IMR-90 (cell line): ENCODE measurements at regions not wholly inside any gene's neighbourhood (a gene's known extent, or its start where the extent isn't known, plus 50 kb on each side); places are given as distances from the start of the nearest gene placed in this dataset.

ENCODE experiments used
- ATAC-seq: fragments of 200-7000 bp; cut with Tn5 transposase; 2 replicates; pipeline ENCODE4 v1.9.1; 2020; ENCODE audit warnings: low read depth, mild to moderate bottlenecking, moderate library complexity
- BruUV-seq: library from RNA; stranded (reverse); fragments of 400-500 nt; replicated peaks from 2 replicates; lab custom pipeline; 2021; lab: Mats Ljungman, UMichigan
- CTCF ChIA-PET: fragments of 300-600 bp; formaldehyde crosslinking; extraction: SDS; loops from one replicate; lab custom pipeline; 2021; ENCODE audit warnings: antibody characterized with exemption; lab: Yijun Ruan, JAX
- POLR2A ChIA-PET: fragments of 300-600 bp; sonication (Branson Sonifier 250); formaldehyde crosslinking; loops from one replicate; lab custom pipeline; 2022; ENCODE audit warnings: antibody characterized with exemption; ENCODE audit not compliant: unreplicated experiment; lab: Charles Lee
- DNase-seq: peaks from one replicate; pipeline ENCODE4 v3.0.0; 2013
- H2AFZ ChIP-seq: replicated peaks from 2 replicates; pipeline ENCODE3; 2013; ENCODE audit warnings: low read length, mild to moderate bottlenecking; ENCODE audit not compliant: poor library complexity
- H2AK5ac ChIP-seq: 2 replicates; pipeline ENCODE4 v1.6.1; 2013; ENCODE audit warnings: low read depth, low read length, inconsistent platforms
- H2AK9ac ChIP-seq: replicated peaks from 2 replicates; pipeline ENCODE3; 2013; ENCODE audit warnings: mild to moderate bottlenecking, low read depth, low read length, moderate library complexity; ENCODE audit not compliant: poor library complexity
- H2BK120ac ChIP-seq: 2 replicates; pipeline ENCODE4 v1.6.1; 2013; ENCODE audit warnings: low read depth, low read length, inconsistent platforms
- H2BK15ac ChIP-seq: 3 replicates; pipeline ENCODE4 v1.6.1; 2013; ENCODE audit warnings: low read depth, low read length, inconsistent platforms
- H2BK20ac ChIP-seq: 2 replicates; pipeline ENCODE4 v1.6.1; 2013; ENCODE audit warnings: low read depth, mild to moderate bottlenecking, inconsistent platforms, low read length, moderate library complexity
- H2BK5ac ChIP-seq: 2 replicates; pipeline ENCODE4 v1.6.1; 2013; ENCODE audit warnings: mild to moderate bottlenecking, low read depth, low read length, inconsistent platforms; ENCODE audit not compliant: poor library complexity, severe bottlenecking
- H3K14ac ChIP-seq: replicated peaks from 2 replicates; pipeline ENCODE4 v1.6.1; 2013; ENCODE audit warnings: low read depth, low read length, inconsistent platforms
- H3K18ac ChIP-seq: 2 replicates; pipeline ENCODE4 v1.6.1; 2013; ENCODE audit warnings: low read depth, low read length, control low read depth
- H3K23ac ChIP-seq: 2 replicates; pipeline ENCODE4 v1.6.1; 2013; ENCODE audit warnings: low read depth, low read length, inconsistent platforms
- H3K27ac ChIP-seq: 2 replicates; pipeline ENCODE4 v1.5.1; 2013; ENCODE audit warnings: mild to moderate bottlenecking, control low read depth, low read length; ENCODE audit not compliant: insufficient read depth
- H3K27me3 ChIP-seq: 2 replicates; pipeline ENCODE4 v1.6.1; 2013; ENCODE audit warnings: low read length; ENCODE audit not compliant: control insufficient read depth, insufficient read depth
- H3K36me3 ChIP-seq: 2 replicates; pipeline ENCODE4 v1.6.1; 2013; ENCODE audit warnings: low read length, mixed read lengths; ENCODE audit not compliant: control insufficient read depth, insufficient read depth
- H3K4ac ChIP-seq: 2 replicates; pipeline ENCODE4 v1.6.1; 2013; ENCODE audit warnings: low read depth, low read length, inconsistent platforms
- H3K4me1 ChIP-seq: 2 replicates; pipeline ENCODE4 v1.6.1; 2013; ENCODE audit warnings: low read length, mixed read lengths; ENCODE audit not compliant: control insufficient read depth, insufficient read depth
- H3K4me2 ChIP-seq: 2 replicates; pipeline ENCODE4 v1.6.1; 2013; ENCODE audit warnings: low read depth, mild to moderate bottlenecking, control low read depth, low read length, moderate library complexity
- H3K4me3 ChIP-seq: 2 replicates; pipeline ENCODE4 v1.5.1; 2013; ENCODE audit warnings: low read depth, mild to moderate bottlenecking, control low read depth, low read length, moderate library complexity; ENCODE audit not compliant: insufficient read depth
- H3K56ac ChIP-seq: 2 replicates; pipeline ENCODE4 v1.6.1; 2013; ENCODE audit warnings: low read length, inconsistent platforms; ENCODE audit not compliant: insufficient read depth; ENCODE audit errors: extremely low read depth
- H3K79me1 ChIP-seq, 2 experiments: 2 replicates each; pipeline ENCODE4 v1.6.1; 2013; ENCODE audit warnings: low read length in 2 of 2, inconsistent platforms in 1 of 2, low read depth in 1 of 2
- H3K9ac ChIP-seq: 2 replicates; pipeline ENCODE4 v1.6.1; 2013; ENCODE audit warnings: low read depth, low read length, control low read depth
- H3K9me1 ChIP-seq: 2 replicates; pipeline ENCODE4 v1.6.1; 2013; ENCODE audit warnings: low read length, inconsistent platforms; ENCODE audit not compliant: insufficient read depth
- H3K9me3 ChIP-seq: 2 replicates; pipeline ENCODE4 v1.6.1; 2013; ENCODE audit warnings: low read length; ENCODE audit not compliant: control insufficient read depth, insufficient read depth
- H4K20me1 ChIP-seq: 2 replicates; pipeline ENCODE4 v1.6.1; 2013; ENCODE audit warnings: low read length, inconsistent platforms; ENCODE audit not compliant: insufficient read depth
- H4K5ac ChIP-seq: 2 replicates; pipeline ENCODE4 v1.6.1; 2013; ENCODE audit warnings: mild to moderate bottlenecking, low read depth, low read length, control low read depth
- H4K8ac ChIP-seq, 2 experiments: 2 replicates each; pipeline ENCODE4 v1.6.1; 2013; ENCODE audit warnings: low read depth in 2 of 2, low read length in 2 of 2, control low read depth in 1 of 2, inconsistent platforms in 1 of 2
- H4K91ac ChIP-seq: 2 replicates; pipeline ENCODE4 v1.6.1; 2013; ENCODE audit warnings: low read depth, low read length, inconsistent platforms; ENCODE audit not compliant: insufficient read depth
- ELK1 ChIP-seq: fragments of 150-350 bp; IDR thresholded peaks from 2 replicates; pipeline ENCODE4 v1.6.1; 2016; ENCODE audit warnings: low read depth, mild to moderate bottlenecking, low read length, moderate library complexity, borderline replicate concordance
- FOS ChIP-seq: fragments of 150-350 bp; IDR thresholded peaks from 2 replicates; pipeline ENCODE4 v1.6.1; 2016; ENCODE audit warnings: low read depth, low read length
- MAZ ChIP-seq: IDR thresholded peaks from 2 replicates; pipeline ENCODE4 v1.6.1; 2012; ENCODE audit warnings: low read depth, mild to moderate bottlenecking, low read length, improper control_type of control experiment, moderate library complexity, borderline replicate concordance
- MXI1 ChIP-seq: IDR thresholded peaks from 2 replicates; pipeline ENCODE4 v1.6.1; 2012; ENCODE audit warnings: low read depth, mild to moderate bottlenecking, low read length, moderate library complexity, borderline replicate concordance
- NFE2L2 ChIP-seq: fragments of 150-350 bp; IDR thresholded peaks from 2 replicates; pipeline ENCODE4 v1.6.1; 2016; ENCODE audit warnings: low read depth, mild to moderate bottlenecking, low read length
- POLR2A ChIP-seq: IDR thresholded peaks from 2 replicates; pipeline ENCODE4 v1.6.1; 2012; ENCODE audit warnings: mild to moderate bottlenecking, low read depth, low read length
- RAD21 ChIP-seq: IDR thresholded peaks from 2 replicates; pipeline ENCODE4 v1.6.1; 2012; ENCODE audit warnings: low read length, improper control_type of control experiment
- RFX5 ChIP-seq: IDR thresholded peaks from 2 replicates; pipeline ENCODE4 v1.8.0; 2012; ENCODE audit warnings: low read depth, mild to moderate bottlenecking, low read length, moderate library complexity
- SMC3 ChIP-seq: fragments of 150-350 bp; IDR thresholded peaks from 2 replicates; pipeline ENCODE4 v1.6.1; 2016; ENCODE audit warnings: low read depth, mild to moderate bottlenecking, antibody characterized with exemption, low read length, moderate library complexity
- USF2 ChIP-seq: fragments of 150-350 bp; IDR thresholded peaks from 2 replicates; pipeline ENCODE4 v1.6.1; 2017; ENCODE audit warnings: mild to moderate bottlenecking, antibody characterized with exemption, low read length, low read depth
- WGBS, 2 experiments: methylation state at CpG; one replicate each; pipeline versions ENCODE4 v1.1.5 to v1.1.7; 2013; ENCODE audit warnings: missing lambda C conversion rate in 2 of 2; ENCODE audit not compliant: insufficient read length in 1 of 2; ENCODE audit errors: extremely low coverage in 2 of 2; 5-methylcytosine and 5-hydroxymethylcytosine counted together
- dilution Hi-C: fragments of 300-500 bp; cut with HindIII; formaldehyde crosslinking; loops from one replicate; pipeline ENCODE4 v1.14.3; 2018; ENCODE audit warnings: low sequenced_read_pairs; ENCODE audit not compliant: unreplicated experiment
- in situ Hi-C: fragments of 300-500 bp; cut with MboI; formaldehyde crosslinking; loops from 3 replicates; pipeline ENCODE4 v1.14.3; 2019; ENCODE audit warnings: low sequenced_read_pairs, inconsistent platforms, mixed read lengths
- intact Hi-C: fragments of 100-400 bp; cut with micrococcal nuclease; formaldehyde crosslinking; loops from 2 replicates; pipeline ENCODE4 v1.10.0; 2022

- H2BK5ac ChIP-seq, result no peak overlapping the region
- H3K9me1 ChIP-seq, result no peaks in the 10 kb centered on the region
- no peak overlapping the region for H2BK20ac ChIP-seq
- H3K27me3 ChIP-seq, result no peaks in the 10 kb centered on the region
- H4K91ac ChIP-seq, result no peak overlapping the region
- no peak overlapping the region for H2AK9ac ChIP-seq
- DNase-seq, result no peak
- H3K18ac ChIP-seq, result no peak overlapping the region
- no peak overlapping the region for H4K8ac ChIP-seq
- ChIA-PET CTCF (no interaction called here), POLR2A (no interaction called here)
- no peak overlapping the region for H3K9ac ChIP-seq
- ATAC-seq, result no peak
- TF ChIP-seq POLR2A (no peak), RAD21 (no peak), ELK1 (no peak), RFX5 (no peak), MXI1 (no peak), MAZ (no peak), FOS (no peak), NFE2L2 (no peak), USF2 (no peak), SMC3 (no peak)
- H3K4me1 ChIP-seq, result no peaks in the 10 kb centered on the region
- H3K27ac ChIP-seq, result no peak overlapping the region
- no peak overlapping the region for H3K14ac ChIP-seq
- in situ Hi-C loops, result no loop called here
- no peak overlapping the region for H3K4me2 ChIP-seq
- H3K4me3 ChIP-seq, result no peak overlapping the region
- no CpG with 5 or more reads among the region's 1 CpG for WGBS, 2 experiments
- no peak overlapping the region for H4K5ac ChIP-seq
- H3K79me1 ChIP-seq, result no peaks in the 10 kb centered on the region
- intact Hi-C loops, result no loop called here
- BruUV-seq, result no TSS peak
- H3K4ac ChIP-seq, result no peak overlapping the region
- no peak overlapping the region for H2BK15ac ChIP-seq
- no peaks in the 10 kb centered on the region for H4K20me1 ChIP-seq
- H3K56ac ChIP-seq, result no peak overlapping the region
- no peak overlapping the region for H2BK120ac ChIP-seq
- no peaks in the 10 kb centered on the region for H3K36me3 ChIP-seq
- dilution Hi-C loops, result no loop called here
- no peaks in the 10 kb centered on the region; the same call in 1 of the 2 replicates for H3K9me3 ChIP-seq
- H2AK5ac ChIP-seq, result no peak overlapping the region
- no peak overlapping the region for H3K23ac ChIP-seq
- H2AFZ ChIP-seq, result no peak overlapping the region
Observed at GRCh38 chr1:208520438-208521099, 276.4 kb upstream of the PLXNA2 start.
